ENCODE measurements at regions not wholly inside any gene's neighbourhood (a gene's known extent, or its start where the extent isn't known, plus 50 kb on each side); places are given as distances from the start of the nearest gene placed in this dataset.
"Not testable (repeated sequence)": the region's sequence is repeated elsewhere in the genome, so short reads cannot be mapped to it uniquely, and the experiment has no call there.

GRCh38 chr14:45641541-45641940, 388.5 kb upstream of the MIS18BP1 start:
- Histone ChIP-seq H2AFZ (replicated peaks; ENCODE audit: low read length, poor library complexity) (no peak overlapping the region), H3K14ac (replicated peaks; ENCODE audit: low read depth, low read length) (no peak overlapping the region), H3K23ac (ENCODE audit: low read depth, low read length) (no peak overlapping the region), H2BK120ac (ENCODE audit: low read depth, low read length) (no peak overlapping the region), H2BK15ac (ENCODE audit: low read depth, low read length) (no peak overlapping the region), H4K91ac (ENCODE audit: insufficient read depth, low read depth, low read length) (no peak overlapping the region), H3K4me3 (ENCODE audit: insufficient read depth, low read depth, low read length) (no peak overlapping the region), H3K79me1 (ENCODE audit: low read depth in 1 of 2, low read length in 2 of 2) (no peaks in the 10 kb centered on the region), H2BK20ac (ENCODE audit: low read depth, low read length) (no peak overlapping the region), H2BK5ac (ENCODE audit: low read depth, low read length, poor library complexity, severe bottlenecking) (no peak overlapping the region), H2AK5ac (ENCODE audit: low read depth, low read length) (no peak overlapping the region), H3K27ac (ENCODE audit: insufficient read depth, low read length) (no peak overlapping the region), H3K9me3 (ENCODE audit: control insufficient read depth, insufficient read depth, low read length) (peaks cover 5% of the 10 kb centered on the region; the same call in 1 of the 2 replicates), H3K9me1 (ENCODE audit: insufficient read depth, low read length) (no peaks in the 10 kb centered on the region), H3K27me3 (ENCODE audit: control insufficient read depth, insufficient read depth, low read length) (no peaks in the 10 kb centered on the region), H4K5ac (ENCODE audit: low read depth, low read length) (no peak overlapping the region), H3K18ac (ENCODE audit: low read depth, low read length) (no peak overlapping the region), H2AK9ac (replicated peaks; ENCODE audit: low read depth, low read length, poor library complexity) (no peak overlapping the region), H4K20me1 (ENCODE audit: insufficient read depth, low read length) (no peaks in the 10 kb centered on the region), H3K9ac (ENCODE audit: low read depth, low read length) (no peak overlapping the region), H3K36me3 (ENCODE audit: control insufficient read depth, insufficient read depth, low read length) (no peaks in the 10 kb centered on the region), H3K4ac (ENCODE audit: low read depth, low read length) (no peak overlapping the region), H3K4me1 (ENCODE audit: control insufficient read depth, insufficient read depth, low read length) (no peaks in the 10 kb centered on the region), H3K56ac (ENCODE audit: extremely low read depth, insufficient read depth, low read length) (no peak overlapping the region), H4K8ac (ENCODE audit: low read depth in 2 of 2, low read length in 2 of 2) (no peak overlapping the region), H3K4me2 (ENCODE audit: low read depth, low read length) (no peak overlapping the region)
- POLR2A ChIA-PET (ENCODE audit: unreplicated experiment) = no interaction called here
- in situ Hi-C loops (cut with MboI; ENCODE audit: low sequenced_read_pairs) (no loop called here), intact Hi-C loops (cut with micrococcal nuclease) (no loop called here), dilution Hi-C loops (cut with HindIII; ENCODE audit: low sequenced_read_pairs, unreplicated experiment) (no loop called here)
- DNase-seq (no peak), ATAC-seq (ENCODE audit: low read depth) (no peak)
- BruUV-seq (replicated peaks) = no TSS peak
- WGBS, 2 experiments (ENCODE audit: extremely low coverage in 2 of 2, insufficient read length in 1 of 2) = no CpG with 5 or more reads among the region's 4 CpGs
- TF ChIP-seq RFX5 (IDR thresholded peaks at IDR 0.05; ENCODE audit: low read depth, low read length) (no peak), BHLHE40 (IDR thresholded peaks at IDR 0.05; ENCODE audit: low read depth, low read length) (no peak), MXI1 (IDR thresholded peaks at IDR 0.05; ENCODE audit: borderline replicate concordance, low read depth, low read length) (no peak), CEBPB (IDR thresholded peaks at IDR 0.05; ENCODE audit: low read depth, low read length) (no peak)
- CTCF ChIA-PET = no interaction called here

- WGBS, 2 experiments (ENCODE audit: extremely low coverage in 2 of 2, insufficient read length in 1 of 2) = 94% methylated on average over 11 of the region's 46 CpGs; no CpG with 5 or more reads in 1 of the 2 experiments
- not testable (repeated sequence) for BruUV-seq (replicated peaks); ATAC-seq (ENCODE audit: low read depth)
Measured at GRCh38 chr14:45634651-45635441, 381.8 kb upstream of the MIS18BP1 start.

More at GRCh38 chr14:45634651-45635441, 381.8 kb upstream of the MIS18BP1 start:
- DNase-seq; H3K14ac ChIP-seq (replicated peaks; ENCODE audit: low read depth, low read length); H2BK5ac ChIP-seq (ENCODE audit: low read depth, low read length, poor library complexity, severe bottlenecking); H2BK120ac ChIP-seq (ENCODE audit: low read depth, low read length); H3K4me1 ChIP-seq (ENCODE audit: control insufficient read depth, insufficient read depth, low read length); H3K36me3 ChIP-seq (ENCODE audit: control insufficient read depth, insufficient read depth, low read length); H4K91ac ChIP-seq (ENCODE audit: insufficient read depth, low read depth, low read length); H4K20me1 ChIP-seq (ENCODE audit: insufficient read depth, low read length); H3K27me3 ChIP-seq (ENCODE audit: control insufficient read depth, insufficient read depth, low read length); H2BK20ac ChIP-seq (ENCODE audit: low read depth, low read length); H4K5ac ChIP-seq (ENCODE audit: low read depth, low read length); H2AK9ac ChIP-seq (replicated peaks; ENCODE audit: low read depth, low read length, poor library complexity); H3K9me3 ChIP-seq (ENCODE audit: control insufficient read depth, insufficient read depth, low read length); H3K9me1 ChIP-seq (ENCODE audit: insufficient read depth, low read length); H4K8ac ChIP-seq (ENCODE audit: low read depth in 2 of 2, low read length in 2 of 2); H3K4me3 ChIP-seq (ENCODE audit: insufficient read depth, low read depth, low read length); H3K23ac ChIP-seq (ENCODE audit: low read depth, low read length); H2AK5ac ChIP-seq (ENCODE audit: low read depth, low read length); H3K18ac ChIP-seq (ENCODE audit: low read depth, low read length); H3K9ac ChIP-seq (ENCODE audit: low read depth, low read length); H3K56ac ChIP-seq (ENCODE audit: extremely low read depth, insufficient read depth, low read length); POLR2A ChIA-PET (ENCODE audit: unreplicated experiment); H3K4ac ChIP-seq (ENCODE audit: low read depth, low read length); H3K4me2 ChIP-seq (ENCODE audit: low read depth, low read length); H2BK15ac ChIP-seq (ENCODE audit: low read depth, low read length); H3K27ac ChIP-seq (ENCODE audit: insufficient read depth, low read length); H2AFZ ChIP-seq (replicated peaks; ENCODE audit: low read length, poor library complexity); H3K79me1 ChIP-seq (ENCODE audit: low read depth in 1 of 2, low read length in 2 of 2); intact Hi-C loops (cut with micrococcal nuclease); in situ Hi-C loops (cut with MboI; ENCODE audit: low sequenced_read_pairs); CTCF ChIA-PET; dilution Hi-C loops (cut with HindIII; ENCODE audit: low sequenced_read_pairs, unreplicated experiment): not testable (repeated sequence)
